ENCODE measurements at regions not wholly inside any gene's neighbourhood (a gene's known extent, or its start where the extent isn't known, plus 50 kb on each side); places are given as distances from the start of the nearest gene placed in this dataset.

DNA sequence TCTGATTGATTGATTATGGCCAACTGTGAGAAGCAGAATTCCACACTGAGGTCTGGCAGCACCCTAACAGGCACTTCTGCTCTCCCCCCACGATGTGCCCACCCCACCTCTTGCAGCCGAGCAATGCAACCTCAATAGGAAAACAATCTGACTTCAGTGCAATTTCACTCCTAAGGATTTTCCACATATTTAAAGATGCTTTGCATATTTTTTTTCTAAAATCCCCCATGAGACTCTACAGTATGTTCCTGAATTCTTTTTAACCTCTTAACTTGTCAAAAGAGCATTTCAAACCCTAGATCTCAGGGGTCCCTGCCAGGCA, 243.1 kb downstream of the AUH start:
- POLR2A ChIA-PET, result interaction anchor here (0.7 kb wide), 1 partner anchor 13 kb away, joined by 4 read pairs; no protein-coding TSS in a partner anchor
- TF ChIP-seq CTCF (IDR thresholded peaks at IDR 0.05; ENCODE audit: low read depth, low read length), result no peak
- no peak for DNase-seq (ENCODE audit: low read depth, low spot score)
- peak overlapping the region; percentile 15; the same call in 1 of the 2 replicates for H3K4me3 ChIP-seq (ENCODE audit: low read depth, low read length)
- peaks cover 17% of the 10 kb centered on the region for H3K9me3 ChIP-seq (ENCODE audit: control insufficient read depth, insufficient read depth, low read length)
- H3K27ac ChIP-seq (ENCODE audit: low read depth, low read length), result peak overlapping the region; percentile 80
- CTCF ChIA-PET, result no interaction called here
- H3K27me3 ChIP-seq (ENCODE audit: control insufficient read depth, insufficient read depth, low read length), result no peaks in the 10 kb centered on the region

GRCh38 chr9:91119142-91119541, 242.6 kb downstream of the AUH start:
- Histone ChIP-seq H3K27me3 (ENCODE audit: control insufficient read depth, insufficient read depth, low read length) (no peaks in the 10 kb centered on the region), H3K27ac (ENCODE audit: low read depth, low read length) (peak overlapping the region; percentile 80), H3K4me3 (ENCODE audit: low read depth, low read length) (peak overlapping the region; percentile 11; the same call in 1 of the 2 replicates), H3K9me3 (ENCODE audit: control insufficient read depth, insufficient read depth, low read length) (peaks cover 17% of the 10 kb centered on the region)
- ChIA-PET CTCF (no interaction called here), POLR2A (no interaction called here)
- no peak for TF ChIP-seq CTCF (IDR thresholded peaks at IDR 0.05; ENCODE audit: low read depth, low read length)
- DNase-seq (ENCODE audit: low read depth, low spot score), result no peak

- CTCF ChIA-PET, result no interaction called here
- no peak for TF ChIP-seq CTCF (IDR thresholded peaks at IDR 0.05; ENCODE audit: low read depth, low read length)
- Histone ChIP-seq H3K9me3 (ENCODE audit: control insufficient read depth, insufficient read depth, low read length) (peaks cover 17% of the 10 kb centered on the region), H3K27ac (ENCODE audit: low read depth, low read length) (no peak overlapping the region), H3K27me3 (ENCODE audit: control insufficient read depth, insufficient read depth, low read length) (no peaks in the 10 kb centered on the region), H3K4me3 (ENCODE audit: low read depth, low read length) (no peak overlapping the region)
- DNase-seq (ENCODE audit: low read depth, low spot score), result peak; percentile 47
- POLR2A ChIA-PET, result no interaction called here
Measured at GRCh38 chr9:91119679-91120078, 242.0 kb downstream of the AUH start.

- peaks cover 17% of the 10 kb centered on the region for H3K9me3 ChIP-seq (ENCODE audit: control insufficient read depth, insufficient read depth, low read length)
- H3K27ac ChIP-seq (ENCODE audit: low read depth, low read length), result peak overlapping the region; percentile 59
- POLR2A ChIA-PET, result no interaction called here
- CTCF ChIA-PET, result interaction anchor here (0.6 kb wide), 1 partner anchor 80 kb away, joined by 5 read pairs; no protein-coding TSS in a partner anchor
- H3K27me3 ChIP-seq (ENCODE audit: control insufficient read depth, insufficient read depth, low read length), result no peaks in the 10 kb centered on the region
- DNase-seq (ENCODE audit: low read depth, low spot score), result no peak
- no peak overlapping the region for H3K4me3 ChIP-seq (ENCODE audit: low read depth, low read length)
- TF ChIP-seq CTCF (IDR thresholded peaks at IDR 0.05; ENCODE audit: low read depth, low read length), result no peak
Measured at GRCh38 chr9:91120200-91120599, 241.5 kb downstream of the AUH start.

DNA sequence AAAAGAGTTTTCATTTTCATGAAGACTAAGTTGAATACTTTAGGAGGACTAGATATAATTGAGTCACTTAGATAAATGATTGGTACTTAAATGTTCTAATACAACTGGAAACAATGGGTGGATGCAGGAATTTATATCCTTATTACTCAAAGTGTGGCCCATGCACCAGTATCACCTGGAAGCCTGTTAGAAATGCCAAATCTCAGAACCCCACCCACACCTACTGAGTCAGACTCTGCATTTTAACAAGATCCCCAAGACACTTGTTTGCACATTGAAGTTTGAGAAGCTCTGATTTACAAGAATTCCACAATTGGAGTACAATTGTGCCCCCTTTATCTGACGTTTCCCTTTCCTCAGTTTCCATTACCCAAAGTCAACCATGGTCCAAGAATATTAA, 239.0 kb downstream of the AUH start:
- no peak for DNase-seq (ENCODE audit: low read depth, low spot score)
- no peak overlapping the region for H3K27ac ChIP-seq (ENCODE audit: low read depth, low read length)
- no peak for TF ChIP-seq CTCF (IDR thresholded peaks at IDR 0.05; ENCODE audit: low read depth, low read length)
- no peaks in the 10 kb centered on the region for H3K27me3 ChIP-seq (ENCODE audit: control insufficient read depth, insufficient read depth, low read length)
- POLR2A ChIA-PET, result no interaction called here
- CTCF ChIA-PET, result no interaction called here
- H3K9me3 ChIP-seq (ENCODE audit: control insufficient read depth, insufficient read depth, low read length), result peaks cover 2% of the 10 kb centered on the region; the same call in 1 of the 2 replicates
- H3K4me3 ChIP-seq (ENCODE audit: low read depth, low read length), result no peak overlapping the region

All from AG04450 (cell line).